ENCODE measurements at regions not wholly inside any gene's neighbourhood (a gene's known extent, or its start where the extent isn't known, plus 50 kb on each side); places are given as distances from the start of the nearest gene placed in this dataset.
"Not testable (repeated sequence)": the region's sequence is repeated elsewhere in the genome, so short reads cannot be mapped to it uniquely, and the experiment has no call there.

- no peaks in the 10 kb centered on the region for H3K27me3 ChIP-seq (ENCODE audit: insufficient read depth, low read length)
- no peaks in the 10 kb centered on the region for H3K36me3 Mint-ChIP-seq
- intact Hi-C loops (cut with micrococcal nuclease) = no loop called here
- no peak overlapping the region for H3K27ac ChIP-seq (ENCODE audit: low read depth, low read length)
- peaks cover 0 to 1% (median 0%) of the 10 kb centered on the region in 4 donors for H3K4me1 Mint-ChIP-seq
- H3K36me3 ChIP-seq (ENCODE audit: insufficient read depth, low read length) = no peaks in the 10 kb centered on the region
- H3K4me3 Mint-ChIP-seq = no peak overlapping the region
- H3K4me3 ChIP-seq (ENCODE audit: low read length in 2 of 2) = no peak overlapping the region
- H3K27me3 Mint-ChIP-seq = no peaks in the 10 kb centered on the region
- CTCF ChIA-PET (ENCODE audit: partially characterized antibody) = interaction anchor here (1.7 kb wide), 1 partner anchor 12 kb away, joined by 3 read pairs; no protein-coding TSS in a partner anchor
- POLR2A ChIA-PET (ENCODE audit: partially characterized antibody) = no interaction called here
- H3K9me3 Mint-ChIP-seq = no peaks in the 10 kb centered on the region
- no peak overlapping the region for H3K27ac Mint-ChIP-seq
- H3K9me3 ChIP-seq (ENCODE audit: control insufficient read depth in 1 of 2, low read length in 2 of 2) = no peaks in the 10 kb centered on the region
- no peaks in the 10 kb centered on the region for H3K4me1 ChIP-seq (ENCODE audit: insufficient read depth, low read length)
- DNase-seq = no peak
Measured at GRCh38 chrX:136950211-136950610, 69.7 kb upstream of the RBMX start.

GRCh38 chrX:136941396-136942337 is 61.1 kb upstream of the RBMX start:
- no peaks in the 10 kb centered on the region for H3K27me3 ChIP-seq (ENCODE audit: insufficient read depth, low read length)
- Mint-ChIP-seq H3K4me1 (peaks cover under 1 to 2% (median 2%) of the 10 kb centered on the region in 4 donors), H3K27me3 (no peaks in the 10 kb centered on the region), H3K36me3 (no peaks in the 10 kb centered on the region), H3K27ac (no peak overlapping the region), H3K9me3 (no peaks in the 10 kb centered on the region), H3K4me3 (no peak overlapping the region)
- H3K4me3 ChIP-seq (ENCODE audit: low read length in 2 of 2) = no peak overlapping the region
- H3K4me1 ChIP-seq (ENCODE audit: insufficient read depth, low read length) = peaks cover 3% of the 10 kb centered on the region
- no peak for DNase-seq
- intact Hi-C loops (cut with micrococcal nuclease) = no loop called here
- POLR2A ChIA-PET (ENCODE audit: partially characterized antibody) = no interaction called here
- H3K9me3 ChIP-seq (ENCODE audit: control insufficient read depth in 1 of 2, low read length in 2 of 2) = no peaks in the 10 kb centered on the region
- CTCF ChIA-PET (ENCODE audit: partially characterized antibody) = no interaction called here
- H3K36me3 ChIP-seq (ENCODE audit: insufficient read depth, low read length) = no peaks in the 10 kb centered on the region
- no peak overlapping the region for H3K27ac ChIP-seq (ENCODE audit: low read depth, low read length)

- no peaks in the 10 kb centered on the region for H3K27me3 Mint-ChIP-seq
- H3K9me3 Mint-ChIP-seq = peaks cover 0 to 7% (median 0%) of the 10 kb centered on the region in 8 donors
- peak overlapping the region; percentile 58 to 96 (median 88) for H3K27ac Mint-ChIP-seq
- POLR2A ChIA-PET (ENCODE audit: partially characterized antibody) = interaction anchor here (0.6 kb wide), 1 partner anchor 64 kb away, joined by 4 read pairs; no protein-coding TSS in a partner anchor
- Histone ChIP-seq H3K36me3 (ENCODE audit: insufficient read depth, low read length) (no peaks in the 10 kb centered on the region), H3K4me3 (ENCODE audit: low read length in 2 of 2) (peak overlapping the region in 1 of 2 donors; percentile 47), H3K4me1 (ENCODE audit: insufficient read depth, low read length) (peaks cover 13% of the 10 kb centered on the region), H3K27ac (ENCODE audit: low read depth, low read length) (no peak overlapping the region), H3K27me3 (ENCODE audit: insufficient read depth, low read length) (no peaks in the 10 kb centered on the region), H3K9me3 (ENCODE audit: control insufficient read depth in 1 of 2, low read length in 2 of 2) (no peaks in the 10 kb centered on the region)
- no peak for DNase-seq
- intact Hi-C loops (cut with micrococcal nuclease) = no loop called here
- CTCF ChIA-PET (ENCODE audit: partially characterized antibody) = no interaction called here
- H3K4me1 Mint-ChIP-seq = peaks cover 16 to 23% (median 19%) of the 10 kb centered on the region in 4 donors
- H3K4me3 Mint-ChIP-seq = peak overlapping the region; percentile 71 to 89 (median 78)
- no peaks in the 10 kb centered on the region for H3K36me3 Mint-ChIP-seq
Measured at GRCh38 chrX:136936183-136936549, 55.6 kb upstream of the RBMX start.

DNA sequence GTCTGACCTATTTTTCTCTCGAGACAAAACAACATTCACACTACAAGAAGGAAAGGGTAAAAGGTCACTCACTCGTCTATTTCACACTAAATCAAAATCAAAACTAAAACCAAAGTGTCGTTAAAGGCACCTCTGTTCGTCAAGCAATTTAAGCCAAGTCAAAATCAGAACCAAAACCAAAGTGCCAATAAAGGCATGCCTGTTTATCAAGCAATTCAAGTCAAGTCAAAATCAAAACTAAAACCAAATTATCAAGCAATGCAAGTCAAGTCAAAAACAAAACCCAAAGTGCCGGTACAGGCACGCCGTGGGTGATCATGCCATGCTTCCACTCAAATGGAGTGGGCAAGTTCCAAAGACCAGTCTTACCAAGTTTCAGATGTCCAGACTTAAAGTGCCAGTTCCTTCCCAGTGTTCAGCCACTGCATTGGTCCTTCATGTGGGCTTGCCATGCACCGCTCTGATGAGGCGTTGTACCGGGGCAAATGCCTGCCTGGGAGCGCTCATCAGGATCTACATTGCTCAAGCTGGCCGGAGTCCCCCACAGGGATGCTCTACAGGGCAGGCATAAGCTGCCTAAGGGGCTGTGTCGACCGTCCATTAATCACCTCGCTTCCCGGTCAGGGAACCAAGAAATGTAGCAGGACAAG is 55.1 kb upstream of the RBMX start:
- POLR2A ChIA-PET (ENCODE audit: partially characterized antibody); H3K36me3 Mint-ChIP-seq; H3K36me3 ChIP-seq (ENCODE audit: insufficient read depth, low read length); H3K9me3 Mint-ChIP-seq; H3K27me3 ChIP-seq (ENCODE audit: insufficient read depth, low read length); intact Hi-C loops (cut with micrococcal nuclease); H3K27me3 Mint-ChIP-seq; H3K9me3 ChIP-seq (ENCODE audit: control insufficient read depth in 1 of 2, low read length in 2 of 2); CTCF ChIA-PET (ENCODE audit: partially characterized antibody): not testable (repeated sequence)
- H3K4me3 ChIP-seq (ENCODE audit: low read length in 2 of 2) = peak overlapping the region; percentile 36 to 47
- H3K4me3 Mint-ChIP-seq = peak overlapping the region; percentile 71 to 89 (median 78)
- H3K4me1 ChIP-seq (ENCODE audit: insufficient read depth, low read length) = peaks cover 13% of the 10 kb centered on the region
- peak overlapping the region; percentile 58 to 96 (median 88) for H3K27ac Mint-ChIP-seq
- peaks cover 16 to 23% (median 19%) of the 10 kb centered on the region in 4 donors for H3K4me1 Mint-ChIP-seq
- DNase-seq = peak in 4 of 5 donors; percentile 26 to 54 (median 42)
- H3K27ac ChIP-seq (ENCODE audit: low read depth, low read length) = peak overlapping the region; percentile 19

- H3K4me3 ChIP-seq (ENCODE audit: low read length in 2 of 2); H3K36me3 ChIP-seq (ENCODE audit: insufficient read depth, low read length); H3K9me3 ChIP-seq (ENCODE audit: control insufficient read depth in 1 of 2, low read length in 2 of 2); H3K9me3 Mint-ChIP-seq; H3K36me3 Mint-ChIP-seq; H3K27me3 Mint-ChIP-seq; H3K27ac ChIP-seq (ENCODE audit: low read depth, low read length); intact Hi-C loops (cut with micrococcal nuclease); CTCF ChIA-PET (ENCODE audit: partially characterized antibody); POLR2A ChIA-PET (ENCODE audit: partially characterized antibody); H3K27me3 ChIP-seq (ENCODE audit: insufficient read depth, low read length); DNase-seq: not testable (repeated sequence)
- H3K4me1 ChIP-seq (ENCODE audit: insufficient read depth, low read length) = peaks cover 13% of the 10 kb centered on the region
- peaks cover 16 to 23% (median 19%) of the 10 kb centered on the region in 4 donors for H3K4me1 Mint-ChIP-seq
- peak overlapping the region in 4 of 8 donors; percentile 1 to 50 (median 44) for H3K4me3 Mint-ChIP-seq
- H3K27ac Mint-ChIP-seq = peak overlapping the region in 3 of 7 donors; percentile 58 to 96 (median 84)
Measured at GRCh38 chrX:136934652-136935051, 54.1 kb upstream of the RBMX start.

- Mint-ChIP-seq H3K4me1 (peaks cover 16 to 23% (median 19%) of the 10 kb centered on the region in 4 donors), H3K4me3 (no peak overlapping the region), H3K27ac (peak overlapping the region in 1 of 7 donors; percentile 61), H3K9me3 (peaks cover 0 to 7% (median 0%) of the 10 kb centered on the region in 8 donors), H3K27me3 (no peaks in the 10 kb centered on the region), H3K36me3 (no peaks in the 10 kb centered on the region)
- no peaks in the 10 kb centered on the region for H3K9me3 ChIP-seq (ENCODE audit: control insufficient read depth in 1 of 2, low read length in 2 of 2)
- no peak overlapping the region for H3K27ac ChIP-seq (ENCODE audit: low read depth, low read length)
- H3K4me3 ChIP-seq (ENCODE audit: low read length in 2 of 2) = no peak overlapping the region
- no peaks in the 10 kb centered on the region for H3K36me3 ChIP-seq (ENCODE audit: insufficient read depth, low read length)
- ChIA-PET POLR2A (ENCODE audit: partially characterized antibody) (no interaction called here), CTCF (ENCODE audit: partially characterized antibody) (no interaction called here)
- H3K27me3 ChIP-seq (ENCODE audit: insufficient read depth, low read length) = no peaks in the 10 kb centered on the region
- intact Hi-C loops (cut with micrococcal nuclease) = no loop called here
- H3K4me1 ChIP-seq (ENCODE audit: insufficient read depth, low read length) = peaks cover 13% of the 10 kb centered on the region
- no peak for DNase-seq
Measured at GRCh38 chrX:136933611-136934145, 53.2 kb upstream of the RBMX start.

DNA sequence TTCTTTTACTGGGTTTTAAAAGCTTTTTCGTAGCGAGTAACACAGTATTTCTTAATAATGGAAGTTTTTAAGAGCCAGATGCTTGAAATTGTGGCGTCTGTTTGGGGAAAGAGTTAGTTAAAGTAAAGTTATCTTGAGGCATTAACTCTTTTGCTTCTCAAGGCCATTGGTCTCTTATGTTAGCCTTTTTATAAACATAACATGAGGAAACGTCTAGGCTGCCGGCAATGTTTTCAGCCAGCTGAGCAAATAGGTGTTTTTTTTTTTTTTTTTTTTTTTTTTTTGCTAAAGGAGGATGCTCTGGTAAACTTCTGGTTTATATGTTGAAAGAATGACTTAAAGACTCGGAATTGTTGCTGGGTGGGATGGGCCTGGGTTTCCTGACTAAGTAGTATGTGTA is 51.1 kb upstream of the RBMX start:
- intact Hi-C loops (cut with micrococcal nuclease) = no loop called here
- H3K4me3 ChIP-seq (ENCODE audit: low read length in 2 of 2) = no peak overlapping the region
- Mint-ChIP-seq H3K27ac (no peak overlapping the region), H3K27me3 (no peaks in the 10 kb centered on the region), H3K4me3 (no peak overlapping the region), H3K4me1 (peaks cover 15 to 21% (median 17%) of the 10 kb centered on the region in 4 donors), H3K36me3 (no peaks in the 10 kb centered on the region), H3K9me3 (peaks cover 0 to 7% (median 0%) of the 10 kb centered on the region in 8 donors)
- no peak overlapping the region for H3K27ac ChIP-seq (ENCODE audit: low read depth, low read length)
- POLR2A ChIA-PET (ENCODE audit: partially characterized antibody) = no interaction called here
- no peaks in the 10 kb centered on the region for H3K9me3 ChIP-seq (ENCODE audit: control insufficient read depth in 1 of 2, low read length in 2 of 2)
- peaks cover 9% of the 10 kb centered on the region for H3K4me1 ChIP-seq (ENCODE audit: insufficient read depth, low read length)
- no peaks in the 10 kb centered on the region for H3K36me3 ChIP-seq (ENCODE audit: insufficient read depth, low read length)
- CTCF ChIA-PET (ENCODE audit: partially characterized antibody) = no interaction called here
- DNase-seq = no peak
- H3K27me3 ChIP-seq (ENCODE audit: insufficient read depth, low read length) = no peaks in the 10 kb centered on the region
